Tongue (tissue), 1 donor: ENCODE measurements at regions not wholly inside any gene's neighbourhood (a gene's known extent, or its start where the extent isn't known, plus 50 kb on each side); places are given as distances from the start of the nearest gene placed in this dataset.

Source experiments
- DNase-seq: peaks from one replicate; pipeline ENCODE4 v3.0.0-alpha.2; 2015

DNA sequence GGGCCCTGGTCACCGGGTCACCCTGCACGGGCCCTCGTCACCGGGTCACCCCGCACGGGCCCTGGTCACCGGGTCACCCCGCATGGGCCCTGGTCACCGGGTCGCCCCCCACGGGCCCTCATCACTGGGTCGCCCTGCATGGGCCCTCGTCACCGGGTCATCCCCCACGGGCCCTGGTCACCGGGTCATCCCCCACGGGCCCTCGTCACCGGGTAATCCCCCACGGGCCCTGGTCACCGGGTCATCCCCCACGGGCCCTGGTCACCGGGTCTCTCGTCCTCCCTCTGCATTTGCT is 77.6 kb downstream of the RIPK4 start:
- no peak for DNase-seq

DNA sequence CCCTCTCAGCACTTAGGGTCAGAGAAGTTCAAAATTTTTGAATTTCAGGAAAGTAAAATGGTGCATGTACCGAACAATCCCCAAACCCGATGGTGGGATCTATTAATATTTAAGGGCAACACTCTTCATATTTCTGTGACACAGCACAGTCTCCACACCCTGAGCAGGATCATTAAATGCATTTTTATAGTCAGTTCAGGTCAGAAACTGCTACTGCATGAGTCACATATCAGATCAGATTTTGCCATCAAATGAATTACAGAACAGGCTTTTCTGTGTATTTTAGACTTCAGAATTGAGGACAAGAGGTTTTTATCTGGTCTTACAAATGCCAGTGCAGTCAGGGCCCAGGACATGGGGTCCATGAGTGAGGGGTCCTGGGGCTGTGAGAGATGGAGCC is 79.2 kb downstream of the RIPK4 start:
- DNase-seq: no peak

DNA sequence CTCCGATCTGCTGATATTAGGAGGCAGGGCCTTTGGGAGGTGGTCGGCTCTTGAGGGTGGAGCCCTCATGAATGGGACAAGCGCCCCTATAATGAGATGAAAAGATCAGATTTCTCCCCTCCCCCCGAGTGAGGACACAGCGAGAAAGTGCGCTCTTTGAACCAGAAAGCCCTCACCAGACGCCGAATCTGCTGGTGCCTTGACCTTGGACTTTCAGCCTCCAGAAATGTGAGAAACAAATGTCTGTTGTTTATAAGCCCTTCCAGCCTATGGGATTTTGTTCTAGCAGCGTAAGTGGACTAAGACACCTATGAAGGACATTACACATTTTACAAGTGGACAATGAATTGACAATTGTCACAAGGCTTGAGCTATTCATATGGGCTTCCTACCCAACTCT is 80.2 kb downstream of the RIPK4 start:
- DNase-seq: no peak

DNA sequence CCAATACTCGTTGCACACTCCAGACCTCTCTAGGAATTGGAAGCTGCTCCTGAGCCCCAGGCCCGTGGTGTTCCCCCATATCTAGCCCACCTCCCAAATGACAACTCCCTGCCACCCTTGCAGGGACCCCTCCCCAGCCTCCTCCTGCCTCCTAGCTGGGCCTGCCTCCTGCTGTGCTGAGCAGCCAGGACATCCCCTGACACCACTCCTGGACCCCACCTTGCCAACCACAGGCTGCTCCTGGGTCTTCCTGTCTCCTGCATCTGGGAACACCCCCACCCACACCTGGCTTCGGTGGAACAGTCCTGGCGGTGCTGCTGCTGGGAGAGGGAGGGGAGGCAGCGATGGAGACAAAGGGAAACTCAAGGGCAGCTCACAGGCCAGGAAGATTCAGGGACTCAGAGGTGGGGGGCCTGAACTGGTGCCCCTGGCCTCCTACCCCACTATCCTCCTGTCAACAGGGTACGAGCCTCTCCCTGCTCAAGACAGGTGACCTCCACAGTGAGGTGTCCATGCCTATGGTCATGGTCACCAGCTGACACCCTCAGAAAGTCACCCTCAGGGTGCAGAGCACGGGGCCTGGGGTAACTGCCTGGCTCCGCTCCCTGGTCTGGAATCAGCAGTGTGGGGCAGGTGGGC is 81.2 kb downstream of the RIPK4 start:
- DNase-seq: no peak

DNA sequence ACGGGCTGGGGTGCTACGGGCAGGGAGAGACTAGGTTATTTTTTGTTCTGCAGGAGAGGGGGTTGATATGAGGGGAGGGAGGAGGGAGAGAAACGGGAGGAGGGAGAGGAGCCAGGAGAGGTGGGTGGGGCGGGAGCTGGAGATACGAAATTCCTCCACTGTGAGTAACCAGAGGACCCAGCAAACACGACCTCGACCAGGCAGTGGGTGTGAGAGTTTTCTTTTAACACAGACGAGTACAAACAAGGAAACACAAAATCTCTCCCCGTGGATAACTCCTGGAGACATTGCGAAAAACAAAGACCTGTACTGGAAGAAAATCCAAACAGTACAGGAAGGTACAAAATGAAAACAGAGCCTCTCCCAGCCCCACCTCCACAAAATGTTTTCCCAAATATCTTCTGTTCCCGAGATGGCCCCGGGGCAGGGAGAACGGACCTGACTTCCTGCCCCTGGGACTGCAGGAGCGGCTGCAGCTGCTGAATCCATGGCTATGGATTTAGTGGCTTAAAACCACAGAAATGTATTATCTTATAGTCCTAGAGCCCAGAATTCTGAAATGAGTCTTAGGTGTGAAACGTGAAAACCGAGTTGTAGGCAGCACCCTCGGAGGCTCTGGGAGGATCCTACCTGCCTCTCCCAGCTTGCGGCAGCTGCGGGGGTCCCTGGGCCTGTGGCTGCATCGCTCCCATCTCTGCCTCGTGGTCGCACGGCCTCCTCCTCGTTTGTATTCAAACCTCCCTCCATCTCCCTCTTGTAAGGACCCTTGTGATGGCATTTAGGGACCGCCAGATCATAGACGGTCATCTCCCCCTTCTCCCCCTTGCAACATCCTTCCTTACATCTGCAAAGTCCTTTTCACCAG is 82.2 kb downstream of the RIPK4 start:
- DNase-seq: peak; percentile 39

DNA sequence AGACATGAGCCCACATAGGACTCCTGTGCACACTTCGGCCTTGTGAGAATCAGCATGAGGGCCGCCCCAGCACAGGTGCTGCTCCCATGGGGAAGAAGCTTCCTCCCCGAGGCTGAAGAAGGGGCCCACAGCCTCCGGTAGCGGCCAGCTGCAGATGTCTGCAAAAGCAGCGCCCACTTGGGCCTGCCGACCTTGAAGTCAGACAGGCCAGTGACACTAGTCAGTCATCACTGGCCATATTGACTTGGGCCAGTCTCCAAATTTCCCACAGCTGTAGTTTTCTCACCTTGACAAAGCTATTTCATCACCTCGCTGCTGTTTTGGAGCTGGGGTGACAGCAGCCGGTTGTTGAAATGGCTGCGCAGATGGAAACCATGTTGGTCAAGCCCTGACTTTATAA is 83.0 kb downstream of the RIPK4 start:
- no peak for DNase-seq

DNA sequence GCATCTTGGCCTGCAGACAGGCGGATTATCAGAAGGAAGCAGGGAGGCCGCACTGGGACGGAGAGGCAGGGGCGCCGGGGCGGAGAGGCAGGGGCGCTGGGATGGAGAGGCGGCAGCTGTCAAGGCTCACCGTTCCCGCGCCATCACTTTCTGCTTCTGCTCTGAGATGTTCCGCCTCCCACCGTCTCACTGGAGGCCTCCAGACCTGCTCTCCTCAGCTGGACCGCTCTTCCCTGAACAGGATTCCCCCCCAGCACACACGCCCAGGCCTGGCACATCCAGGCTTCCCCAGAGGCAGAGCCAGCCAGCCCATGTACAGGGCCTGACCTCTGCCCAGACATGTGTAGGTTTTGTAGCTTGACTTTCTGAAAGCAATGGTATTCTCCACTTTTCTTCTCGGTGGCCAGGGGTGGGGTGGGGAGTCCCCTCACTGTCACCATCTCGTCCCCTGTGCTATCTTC is 84.1 kb downstream of the RIPK4 start:
- DNase-seq: no peak

DNA sequence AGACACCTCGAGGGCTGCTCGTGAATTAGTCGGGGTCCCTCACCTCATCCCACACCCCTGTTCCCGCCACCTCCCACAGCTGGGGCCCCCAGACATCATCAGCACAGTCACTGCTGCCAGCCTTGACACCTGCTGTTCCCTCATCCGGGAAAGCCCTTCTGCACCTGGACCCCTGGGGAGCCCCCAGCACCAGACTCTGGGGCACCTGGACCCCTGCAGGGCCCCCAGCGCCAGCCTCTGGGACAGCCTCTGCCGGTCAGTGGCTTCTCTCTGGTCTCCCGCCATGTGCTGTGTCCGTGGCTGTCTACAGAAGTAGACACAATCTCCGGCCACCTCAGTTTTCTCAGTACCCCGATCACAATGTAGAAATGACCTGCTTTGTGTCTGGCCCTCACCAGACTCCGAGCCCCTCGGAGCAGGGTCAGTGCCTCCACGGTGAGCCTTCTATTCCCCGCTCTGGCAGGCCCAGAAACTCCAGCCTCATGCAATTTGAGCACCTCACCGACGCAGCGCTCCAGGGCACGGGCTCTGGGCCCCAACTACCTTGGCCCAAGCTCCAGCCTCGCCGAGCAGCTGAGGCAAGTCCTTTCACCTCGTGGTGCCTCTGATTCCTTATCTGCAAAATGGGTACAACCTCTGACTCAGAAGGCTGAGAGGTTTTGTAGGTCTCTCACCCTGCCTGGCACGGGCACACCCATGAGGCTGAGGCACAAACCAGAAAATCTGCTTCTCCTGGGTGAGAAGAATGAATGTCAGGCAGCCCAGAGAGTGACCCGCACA is 84.7 kb downstream of the RIPK4 start:
- DNase-seq: no peak

DNA sequence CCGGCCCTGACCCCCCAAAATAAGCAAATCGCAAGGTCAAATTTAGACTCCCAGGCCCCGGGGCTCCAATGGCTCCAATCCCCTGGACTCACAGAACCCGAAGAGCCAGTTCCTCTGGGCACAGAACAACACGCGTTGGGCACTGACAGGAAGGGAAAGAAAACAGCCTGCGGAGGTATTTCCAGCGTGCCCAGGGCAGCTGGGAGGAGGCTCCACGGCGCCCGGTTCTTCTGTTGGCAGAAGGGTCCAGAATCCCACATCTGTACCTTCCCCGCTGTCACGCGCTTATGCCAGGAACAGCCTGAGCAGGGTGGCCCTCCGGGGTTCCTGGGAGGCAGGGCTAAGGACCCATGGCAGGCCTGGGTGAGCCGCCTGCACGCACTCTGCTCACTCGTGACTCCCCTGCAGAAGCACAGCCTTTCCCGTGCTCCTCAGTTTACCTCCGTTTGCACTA is 85.5 kb downstream of the RIPK4 start:
- DNase-seq: peak; percentile 34

DNA sequence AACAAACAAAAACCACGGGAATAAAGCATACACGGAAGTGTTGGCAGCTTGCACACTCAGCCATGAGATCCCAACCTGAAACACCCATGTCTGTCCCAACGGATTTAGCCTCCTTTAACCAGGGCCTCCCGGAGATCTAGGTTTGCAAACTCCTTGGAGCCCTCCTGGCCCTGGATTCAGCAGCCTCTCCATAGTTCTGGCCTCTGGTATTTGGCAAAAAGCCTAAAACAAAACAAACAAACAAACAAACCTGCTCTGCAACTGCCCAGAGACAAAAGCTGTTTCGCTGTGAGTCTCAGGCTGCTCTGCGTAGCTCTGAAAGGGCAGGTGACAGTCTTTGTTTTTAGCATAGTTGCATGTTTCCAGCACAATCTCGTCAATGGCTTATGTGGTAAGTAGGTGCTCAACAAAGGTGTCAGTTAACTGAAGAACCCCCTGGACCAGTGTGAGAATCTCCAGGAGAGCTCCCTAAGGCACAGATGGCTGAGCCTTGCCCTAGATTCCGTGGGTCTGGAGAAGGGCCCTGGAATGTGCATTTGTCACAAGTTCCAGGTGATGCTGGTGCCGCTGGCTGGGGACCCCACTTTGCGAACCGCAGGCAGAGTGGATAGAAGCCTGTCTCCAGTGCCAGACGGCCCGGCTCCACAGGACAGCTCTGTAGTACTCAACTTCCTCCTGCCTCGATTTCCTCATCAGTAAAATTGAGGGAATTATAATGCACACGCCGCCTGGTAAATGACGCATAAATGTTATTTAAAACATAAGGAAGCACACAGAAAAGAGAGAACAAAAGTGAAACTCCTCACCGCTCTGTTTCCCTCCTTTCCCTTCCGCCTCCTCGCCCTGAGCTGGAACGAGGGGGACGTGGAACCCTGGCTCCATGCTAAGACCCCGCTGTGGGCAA is 86.2 kb downstream of the RIPK4 start:
- no peak for DNase-seq

DNA sequence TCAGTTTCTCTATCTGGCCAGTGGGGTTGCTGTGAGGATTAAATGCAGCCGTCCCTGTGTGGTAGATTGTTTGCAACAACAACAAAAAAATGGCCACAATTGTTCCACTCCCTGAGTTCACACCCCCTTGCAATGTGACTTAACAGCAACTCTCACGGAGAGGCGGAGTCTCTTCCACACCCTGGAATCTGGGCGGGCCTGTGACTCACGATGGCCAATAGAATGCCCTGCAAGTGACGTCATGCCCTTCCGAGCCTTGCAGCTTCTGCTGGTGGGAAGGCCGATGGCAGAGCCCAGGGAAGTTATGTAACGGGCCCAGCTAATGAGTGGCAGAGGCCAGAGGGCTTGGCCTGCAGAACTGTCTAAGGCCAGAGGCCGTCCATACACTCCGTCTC is 87.9 kb downstream of the RIPK4 start:
- DNase-seq: peak; percentile 94

DNA sequence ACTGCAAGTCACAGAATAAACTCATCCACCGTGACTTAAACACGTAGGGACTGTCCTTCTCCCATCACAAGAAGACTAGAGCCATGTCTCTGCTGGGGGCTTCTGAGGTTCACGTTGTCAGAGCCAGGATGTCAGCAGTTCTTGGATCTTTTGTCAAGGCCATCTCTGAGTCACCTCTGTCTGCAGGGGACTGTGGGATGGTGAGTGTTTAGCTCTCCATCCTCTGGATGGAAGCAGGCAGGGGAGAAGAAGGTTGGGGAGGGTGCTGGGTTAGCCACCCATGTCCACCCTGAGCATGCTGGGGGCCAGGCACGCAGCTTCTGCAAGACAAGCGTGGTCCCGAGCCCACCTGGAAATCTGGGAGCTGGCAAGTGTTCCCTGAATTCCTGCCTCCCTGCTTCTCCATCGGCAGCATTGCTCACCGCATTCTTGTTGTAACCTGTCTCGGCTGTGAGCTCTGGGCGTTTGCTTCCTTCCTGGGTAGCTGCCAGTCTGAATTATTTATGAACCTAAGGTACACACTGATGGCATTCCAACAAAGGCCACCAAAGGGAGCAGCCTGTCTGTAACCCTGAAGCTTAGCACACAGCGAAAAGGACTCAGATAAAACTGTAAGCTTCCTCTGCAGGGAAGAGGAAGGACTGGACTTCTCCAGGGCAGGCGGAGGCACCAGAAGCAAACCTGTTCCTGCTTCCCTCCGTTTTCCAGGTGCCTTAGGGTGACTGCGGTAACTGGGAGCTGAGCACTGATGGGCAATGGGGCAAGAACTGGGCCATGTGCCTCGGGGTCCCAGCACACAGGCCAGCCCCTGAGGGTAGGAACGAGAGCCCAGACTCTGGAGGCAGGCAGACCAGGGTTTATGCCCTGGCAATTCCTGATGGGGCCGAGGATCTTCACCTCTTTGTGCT is 88.6 kb downstream of the RIPK4 start:
- DNase-seq: peak; percentile 77

DNA sequence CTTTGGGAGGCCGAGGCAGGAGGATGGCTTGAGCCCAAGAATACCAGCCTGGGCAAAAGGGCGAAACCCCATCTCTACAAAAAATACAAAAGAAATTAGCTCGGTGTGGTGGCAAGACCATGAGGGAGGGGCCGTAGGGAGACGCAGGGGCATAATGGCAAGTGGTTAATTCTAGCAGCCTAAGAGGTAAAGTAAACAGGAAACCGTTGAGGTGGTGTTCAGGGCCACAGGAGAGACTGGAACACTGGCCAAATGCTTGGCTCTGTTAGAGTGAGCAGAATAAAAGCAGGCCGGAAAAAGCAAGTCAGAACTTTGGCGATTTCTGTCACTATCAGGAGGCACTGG is 89.2 kb downstream of the RIPK4 start:
- no peak for DNase-seq

DNA sequence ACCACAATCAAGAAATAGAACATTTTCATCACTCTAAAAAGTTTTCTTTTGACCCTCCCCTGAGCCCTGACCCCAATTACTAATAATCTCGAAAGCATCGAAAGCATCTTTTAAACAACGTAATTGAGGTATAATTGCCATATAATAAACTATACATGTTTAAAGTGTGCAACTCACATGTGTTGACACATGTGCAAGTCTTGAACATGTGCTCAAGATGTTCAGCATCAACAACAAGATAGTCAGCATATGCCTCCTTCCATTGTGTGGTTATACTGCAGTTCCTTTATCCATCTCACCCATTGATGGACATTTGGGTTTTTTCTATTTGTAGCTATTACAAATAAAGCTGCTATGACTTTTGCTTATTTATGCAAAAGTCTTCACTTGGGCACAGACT is 90.7 kb downstream of the RIPK4 start:
- DNase-seq: no peak

DNA sequence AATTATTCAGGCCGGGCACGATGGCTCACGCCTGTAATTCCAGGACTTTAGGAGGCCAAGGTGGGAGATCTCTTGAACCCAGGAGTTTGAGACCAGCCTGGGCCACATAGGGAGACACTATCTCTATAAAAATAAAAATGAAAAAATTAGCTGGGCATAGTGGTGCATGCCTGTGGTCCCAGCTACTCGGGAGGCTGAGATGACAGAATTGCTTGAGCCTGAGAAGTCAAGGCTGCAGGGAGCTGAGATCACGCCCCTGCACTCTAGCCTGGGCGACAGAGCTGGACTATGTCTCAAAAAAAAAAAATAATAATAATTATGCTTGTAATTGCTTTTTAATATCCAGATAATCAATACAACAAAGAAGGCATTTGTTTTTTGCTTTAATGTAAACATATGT is 91.3 kb downstream of the RIPK4 start:
- DNase-seq: no peak

DNA sequence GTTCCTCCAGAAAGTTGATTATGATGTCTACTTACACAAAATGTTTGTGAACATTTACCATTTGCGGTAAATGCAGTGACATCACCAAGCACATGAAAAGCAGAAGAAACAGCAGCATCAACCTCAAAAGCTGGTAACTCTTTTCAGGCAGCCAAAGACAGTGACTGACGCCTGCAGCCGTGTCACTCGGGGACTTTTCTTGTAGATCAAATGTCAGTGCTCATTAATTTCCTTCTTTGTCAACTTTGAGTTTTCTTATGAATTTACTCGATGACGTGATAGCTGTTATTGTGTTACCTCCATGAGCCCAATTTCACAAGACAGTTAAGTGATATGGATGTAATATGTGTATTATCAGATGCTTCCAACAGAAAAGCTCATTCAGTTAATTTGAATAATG is 92.5 kb downstream of the RIPK4 start:
- no peak for DNase-seq

DNA sequence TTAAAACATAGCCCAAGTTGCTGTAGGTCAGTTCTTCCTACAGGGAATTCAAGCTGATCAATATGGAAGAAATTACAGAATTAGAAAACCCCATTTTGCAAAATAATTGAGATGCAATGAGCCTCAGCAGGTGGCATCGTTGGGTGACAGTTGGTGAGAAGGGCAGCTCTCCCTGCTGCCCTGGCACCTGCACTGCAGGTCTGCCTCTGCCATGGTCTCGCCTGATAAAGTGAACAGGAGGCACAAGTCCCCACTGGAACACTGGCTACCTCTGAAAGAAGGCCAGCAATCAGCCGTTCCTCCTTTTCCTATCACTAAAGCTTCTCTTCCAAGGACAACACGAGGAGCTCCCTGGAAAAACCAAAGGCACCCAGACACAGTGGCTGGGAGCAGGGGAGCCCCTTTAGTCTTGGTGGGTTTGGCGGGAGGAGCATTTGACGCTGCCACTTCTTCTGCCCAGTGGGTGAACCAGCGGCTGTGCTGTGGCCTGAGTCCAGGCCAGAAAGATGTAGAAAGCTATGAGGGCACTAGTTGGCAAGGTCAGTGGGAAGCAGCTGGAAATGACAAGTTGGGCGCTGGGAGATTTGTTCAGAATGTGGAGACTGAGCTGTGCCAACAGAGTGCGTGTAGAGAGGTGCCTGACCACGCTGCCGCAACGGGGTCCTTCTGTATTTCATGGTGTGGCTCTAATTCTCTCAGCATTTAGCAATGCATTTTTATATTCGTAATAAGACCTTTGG is 93.1 kb downstream of the RIPK4 start:
- DNase-seq: peak; percentile 78

DNA sequence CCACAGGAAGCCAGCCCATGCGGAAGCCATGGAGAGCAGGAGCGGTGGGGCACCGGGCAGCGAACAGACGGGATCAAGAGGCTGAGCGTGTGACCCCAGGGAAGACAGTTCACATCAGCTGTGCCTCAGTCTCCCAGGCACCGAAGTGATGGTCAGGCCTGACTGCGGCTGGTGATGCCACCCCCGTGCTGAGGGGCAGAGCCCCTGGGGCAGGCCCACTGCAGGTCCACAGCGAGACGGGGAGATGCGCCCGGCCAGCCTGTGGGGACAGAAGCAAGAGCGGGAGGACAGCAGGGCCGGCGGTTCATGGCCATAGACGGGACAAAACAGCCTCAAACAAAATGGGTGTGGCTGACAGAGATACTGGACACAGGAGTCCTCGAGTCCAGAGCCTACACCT is 93.8 kb downstream of the RIPK4 start:
- DNase-seq: no peak

DNA sequence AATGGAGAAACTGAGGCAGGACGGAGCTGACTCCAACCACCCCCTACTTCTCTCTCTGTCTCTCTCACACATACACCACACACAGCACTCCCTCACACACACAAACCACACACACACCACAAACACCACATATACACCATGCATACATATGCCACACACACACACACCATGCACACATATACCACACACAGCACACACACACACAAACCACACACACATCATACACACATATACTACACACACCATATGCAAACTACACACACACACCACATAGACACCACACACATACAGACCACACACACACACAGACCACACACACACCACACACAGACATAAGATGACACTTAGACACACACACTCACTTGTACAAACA is 94.3 kb downstream of the RIPK4 start:
- no peak for DNase-seq

DNA sequence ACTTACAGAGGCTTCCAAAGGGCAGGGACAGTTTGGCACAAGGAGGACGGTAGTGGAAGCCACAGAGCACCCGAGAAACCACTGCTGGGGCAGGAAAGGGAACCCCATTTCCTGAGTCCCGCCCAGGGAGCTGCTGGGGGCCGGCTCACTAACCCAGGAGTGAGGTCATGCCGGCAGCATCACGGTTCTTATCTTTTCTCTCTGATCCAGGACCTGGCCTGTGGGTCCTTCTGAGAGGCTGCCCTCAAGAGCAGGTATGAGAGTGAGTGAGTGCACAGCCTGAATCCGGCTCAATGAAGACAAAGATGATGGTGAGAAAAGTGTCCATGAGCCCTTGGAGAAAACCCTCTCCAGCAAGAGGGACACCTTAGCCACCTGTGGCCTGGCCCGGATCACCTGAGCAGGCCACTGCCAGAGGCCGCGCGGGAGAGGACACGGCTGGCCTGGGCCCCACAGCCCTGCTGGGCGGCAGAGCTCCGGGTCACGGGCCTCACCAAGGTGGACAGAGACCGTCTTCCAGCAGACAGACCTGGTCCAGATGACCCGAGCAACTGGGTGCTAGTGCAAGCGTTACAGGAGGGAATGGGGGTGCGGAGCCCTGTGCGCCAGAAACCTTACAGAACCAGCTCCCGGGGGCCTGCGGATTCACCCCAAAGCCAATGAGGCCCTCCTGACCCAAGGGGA is 94.9 kb downstream of the RIPK4 start:
- DNase-seq: no peak
